ENCODE measurements at regions not wholly inside any gene's neighbourhood (a gene's known extent, or its start where the extent isn't known, plus 50 kb on each side); places are given as distances from the start of the nearest gene placed in this dataset.
A peak's percentile ranks its signal among the peaks of the same experiment; 100 is the strongest.

GRCh38 chr12:124381456-124382296 is 86.8 kb downstream of the RFLNA start:
- DNase-seq = no peak
- Mint-ChIP-seq H3K27me3 (ENCODE audit: low read depth in 2 of 2) (no peaks in the 10 kb centered on the region), H3K27ac (peak overlapping the region in 1 of 2 donors; percentile 12), H3K9me3 (no peaks in the 10 kb centered on the region), H3K4me3 (no peak overlapping the region), H3K36me3 (no peaks in the 10 kb centered on the region), H3K4me1 (peaks cover 8 to 15% of the 10 kb centered on the region in 2 donors)
- peak in 1 of 3 donors; percentile 5 for ATAC-seq
- Histone ChIP-seq H3K9me3 (ENCODE audit: control insufficient read depth, insufficient read depth, low read length) (no peaks in the 10 kb centered on the region), H3K27me3 (ENCODE audit: control insufficient read depth, insufficient read depth, low read length) (no peaks in the 10 kb centered on the region), H3K4me3 (ENCODE audit: low read length) (no peak overlapping the region), H3K36me3 (ENCODE audit: control insufficient read depth, insufficient read depth, low read length) (peaks cover 47% of the 10 kb centered on the region), H3K27ac (ENCODE audit: low read length) (no peak overlapping the region), H3K4me1 (ENCODE audit: control insufficient read depth, insufficient read depth, low read length) (peaks cover 17% of the 10 kb centered on the region)
- WGBS (ENCODE audit: insufficient coverage) = 90% methylated on average over 25 of the region's 25 CpGs
- intact Hi-C loops (cut with micrococcal nuclease) = loop anchor here (10.0 kb wide), 1 partner anchor 73 kb away; no protein-coding TSS in a partner anchor
- TF ChIP-seq CTCF (IDR thresholded peaks at IDR 0.05) = no peak

GRCh38 chr12:124380796-124381455 is 86.0 kb downstream of the RFLNA start:
- intact Hi-C loops (cut with micrococcal nuclease) = loop anchor here (10.0 kb wide), 1 partner anchor 74 kb away; no protein-coding TSS in a partner anchor
- ATAC-seq = no peak
- Mint-ChIP-seq H3K27me3 (ENCODE audit: low read depth in 2 of 2) (no peaks in the 10 kb centered on the region), H3K36me3 (no peaks in the 10 kb centered on the region), H3K9me3 (no peaks in the 10 kb centered on the region), H3K4me3 (no peak overlapping the region), H3K4me1 (peaks cover 8 to 15% of the 10 kb centered on the region in 2 donors), H3K27ac (peak overlapping the region in 1 of 2 donors; percentile 12)
- WGBS (ENCODE audit: insufficient coverage) = 65% methylated on average over 8 of the region's 8 CpGs
- TF ChIP-seq CTCF (IDR thresholded peaks at IDR 0.05) = no peak
- Histone ChIP-seq H3K27me3 (ENCODE audit: control insufficient read depth, insufficient read depth, low read length) (no peaks in the 10 kb centered on the region), H3K36me3 (ENCODE audit: control insufficient read depth, insufficient read depth, low read length) (peaks cover 48% of the 10 kb centered on the region), H3K9me3 (ENCODE audit: control insufficient read depth, insufficient read depth, low read length) (no peaks in the 10 kb centered on the region), H3K27ac (ENCODE audit: low read length) (no peak overlapping the region), H3K4me1 (ENCODE audit: control insufficient read depth, insufficient read depth, low read length) (peaks cover 17% of the 10 kb centered on the region), H3K4me3 (ENCODE audit: low read length) (no peak overlapping the region)
- no peak for DNase-seq

GRCh38 chr12:124379938-124380754 is 85.3 kb downstream of the RFLNA start:
- Histone ChIP-seq H3K27me3 (ENCODE audit: control insufficient read depth, insufficient read depth, low read length) (no peaks in the 10 kb centered on the region), H3K27ac (ENCODE audit: low read length) (no peak overlapping the region), H3K4me1 (ENCODE audit: control insufficient read depth, insufficient read depth, low read length) (peaks cover 17% of the 10 kb centered on the region), H3K36me3 (ENCODE audit: control insufficient read depth, insufficient read depth, low read length) (peaks cover 43% of the 10 kb centered on the region), H3K9me3 (ENCODE audit: control insufficient read depth, insufficient read depth, low read length) (no peaks in the 10 kb centered on the region), H3K4me3 (ENCODE audit: low read length) (no peak overlapping the region)
- TF ChIP-seq CTCF (IDR thresholded peaks at IDR 0.05) = no peak
- Mint-ChIP-seq H3K9me3 (no peaks in the 10 kb centered on the region), H3K4me1 (peaks cover 8 to 15% of the 10 kb centered on the region in 2 donors), H3K36me3 (no peaks in the 10 kb centered on the region), H3K4me3 (no peak overlapping the region), H3K27ac (peak overlapping the region in 1 of 2 donors; percentile 24), H3K27me3 (ENCODE audit: low read depth in 2 of 2) (no peaks in the 10 kb centered on the region)
- WGBS (ENCODE audit: insufficient coverage) = 51% methylated on average over 31 of the region's 31 CpGs
- DNase-seq (no peak), ATAC-seq (no peak)
- intact Hi-C loops (cut with micrococcal nuclease) = loop anchor here (10.0 kb wide), 1 partner anchor 75 kb away; no protein-coding TSS in a partner anchor
